GM18861 (cell line): ENCODE measurements at regions not wholly inside any gene's neighbourhood (a gene's known extent, or its start where the extent isn't known, plus 50 kb on each side); places are given as distances from the start of the nearest gene placed in this dataset.
"Not testable (repeated sequence)": the region's sequence is repeated elsewhere in the genome, so short reads cannot be mapped to it uniquely, and the experiment has no call there.

Experiments
- ATAC-seq: cut with Tn5 transposase; IDR thresholded peaks from one replicate; pipeline ENCODE4 v1.9.1; 2021; ENCODE audit not compliant: unreplicated experiment

DNA sequence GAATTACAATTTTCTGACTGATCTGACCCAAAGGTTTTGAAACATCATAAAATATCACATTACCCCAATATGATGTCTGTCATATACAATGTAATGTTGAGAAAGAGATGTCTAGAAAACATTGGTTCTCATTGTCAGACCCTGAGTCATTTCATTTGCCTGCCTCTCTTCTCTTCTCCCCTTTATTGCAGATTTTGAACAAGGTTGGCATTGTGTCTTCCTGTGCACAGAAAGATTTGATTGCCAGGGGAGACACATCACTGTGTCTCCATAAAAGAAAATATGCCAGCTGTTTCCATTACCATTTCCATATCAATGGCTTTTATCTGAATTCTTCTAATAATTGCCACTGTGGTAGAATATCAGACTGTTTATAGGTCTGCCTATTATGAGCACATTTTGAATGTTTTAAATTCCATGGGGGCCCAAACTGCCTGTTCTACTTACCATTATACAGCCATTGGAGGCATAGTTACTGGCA, 65.6 kb downstream of the IFI44 start:
- no peak for ATAC-seq

DNA sequence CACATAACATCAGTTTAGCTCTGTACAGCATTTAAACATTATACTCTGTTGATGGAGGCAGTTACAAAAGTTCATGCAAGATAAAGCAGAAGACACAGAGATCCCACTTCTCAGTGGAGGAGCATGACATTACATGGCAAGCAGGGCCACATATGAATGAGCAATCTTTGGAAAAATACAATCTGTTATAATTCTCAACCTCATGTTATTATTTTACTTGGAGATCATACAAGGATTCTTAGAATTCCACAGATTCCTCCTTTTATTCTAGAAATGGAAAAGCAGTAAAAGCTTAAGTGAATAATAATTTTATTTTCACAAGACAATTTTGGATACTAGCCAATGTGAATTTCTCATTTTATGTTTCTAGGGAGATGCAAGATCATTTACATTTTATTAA, 66.6 kb downstream of the IFI44 start:
- no peak for ATAC-seq

DNA sequence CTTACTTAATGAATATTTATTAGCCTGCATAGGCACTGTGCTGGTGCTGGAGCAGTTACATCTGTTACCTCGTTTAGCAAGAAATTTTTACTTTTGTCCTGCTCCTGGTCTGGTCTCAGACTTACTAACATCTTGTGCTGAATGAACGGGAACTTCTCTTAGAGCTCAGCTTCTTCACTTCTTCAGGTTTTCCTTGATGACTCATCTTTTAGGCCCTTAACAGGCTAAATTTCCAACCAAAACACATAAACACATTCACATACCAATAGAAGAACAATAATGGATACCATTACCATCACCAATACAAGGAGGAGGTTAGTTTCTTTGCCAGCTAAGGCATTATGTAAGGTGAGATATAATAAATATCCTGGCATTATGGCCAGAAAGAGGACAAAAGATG, 68.9 kb downstream of the IFI44 start:
- no peak for ATAC-seq

DNA sequence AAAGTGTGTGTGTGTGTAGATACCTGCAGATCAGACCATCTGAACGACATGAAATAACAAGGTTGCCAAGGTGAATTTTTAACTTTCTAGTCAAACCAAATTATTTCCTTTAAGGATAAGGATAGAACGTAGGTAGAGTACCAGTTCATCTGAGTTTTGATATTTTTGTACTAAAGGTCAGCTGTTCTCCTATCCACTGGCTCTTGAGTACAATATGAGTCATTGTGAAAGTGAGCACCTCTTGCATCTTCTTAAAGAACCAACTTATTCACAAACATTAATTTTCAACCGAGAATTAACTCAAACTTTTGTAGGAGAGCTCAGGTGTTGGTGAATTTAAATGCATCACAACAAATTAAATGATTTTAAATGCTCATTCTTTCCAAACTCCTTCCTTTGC, 71.5 kb downstream of the IFI44 start:
- ATAC-seq = peak; percentile 79

DNA sequence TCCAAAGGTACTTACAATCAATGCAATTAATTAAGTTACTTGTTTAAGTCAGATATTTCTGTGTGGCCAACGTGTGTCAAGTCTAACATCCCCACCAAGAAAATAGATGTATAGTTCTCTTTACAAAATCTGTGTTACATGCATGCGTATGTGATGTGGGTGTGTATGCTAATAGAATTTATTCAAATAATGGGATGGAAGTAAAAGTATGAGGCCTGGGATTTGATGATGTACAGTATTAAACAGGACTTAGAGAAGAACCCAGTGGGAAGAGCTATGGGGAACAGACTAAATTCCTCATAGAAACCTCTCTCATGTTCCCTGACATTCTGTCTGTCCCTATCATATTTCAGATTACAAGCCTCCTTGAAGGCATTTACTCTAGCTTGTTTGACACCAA, 72.5 kb downstream of the IFI44 start:
- no peak for ATAC-seq

DNA sequence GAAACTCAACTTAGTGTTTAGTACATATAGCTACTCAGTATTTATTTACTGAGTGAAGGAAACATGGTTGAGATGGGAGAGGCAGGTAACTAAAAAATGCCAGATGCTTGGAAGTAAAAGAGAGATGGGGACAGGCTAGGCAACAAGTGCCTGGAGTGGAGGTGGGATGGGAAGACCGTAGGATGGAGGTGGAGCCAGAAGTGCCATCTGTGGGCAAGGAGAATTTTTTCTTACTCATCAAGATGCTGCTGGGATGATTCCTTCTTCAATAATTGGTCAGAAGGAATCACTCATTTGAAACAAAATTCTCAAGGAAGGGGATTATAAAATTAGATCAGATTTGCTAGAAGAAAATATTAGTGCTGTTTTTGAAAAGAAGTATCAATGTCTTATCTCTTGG, 72.9 kb downstream of the IFI44 start:
- no peak for ATAC-seq

DNA sequence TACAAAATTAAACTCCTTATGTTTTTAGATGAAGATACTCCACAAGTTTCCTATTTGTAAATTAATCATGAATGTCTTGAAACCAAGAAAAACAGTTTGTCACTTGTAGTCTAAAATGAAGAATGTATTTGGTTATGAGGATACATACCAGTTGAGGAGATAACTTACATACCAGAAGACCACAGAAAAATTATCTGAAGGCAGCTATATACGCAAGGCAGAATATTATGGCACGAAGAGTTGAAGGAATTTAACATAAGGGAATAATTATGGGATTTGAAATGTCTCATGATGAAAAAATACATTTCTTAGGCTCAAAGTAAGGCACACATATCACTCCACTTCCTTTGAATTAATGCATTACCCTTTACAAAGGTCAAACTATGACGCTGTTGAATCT, 73.3 kb downstream of the IFI44 start:
- no peak for ATAC-seq

DNA sequence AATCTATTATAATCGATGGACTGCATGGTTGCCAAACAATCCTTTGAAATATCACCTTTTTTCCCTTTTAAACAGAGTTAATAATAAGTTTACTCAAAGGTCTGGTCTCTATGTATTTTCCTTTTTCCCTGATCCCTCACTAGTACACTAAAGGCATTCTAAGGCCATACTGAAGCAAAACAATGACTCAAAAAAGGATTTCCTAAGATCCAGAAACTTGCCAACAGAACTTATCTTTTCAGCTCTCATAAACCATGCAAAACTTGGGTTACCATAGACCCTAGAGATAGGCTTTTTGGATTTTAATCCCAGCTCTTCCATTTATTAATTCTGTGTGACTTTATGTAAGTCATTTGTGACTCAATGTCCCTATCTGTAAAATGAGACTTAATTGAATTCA, 77.1 kb downstream of the IFI44 start:
- no peak for ATAC-seq

DNA sequence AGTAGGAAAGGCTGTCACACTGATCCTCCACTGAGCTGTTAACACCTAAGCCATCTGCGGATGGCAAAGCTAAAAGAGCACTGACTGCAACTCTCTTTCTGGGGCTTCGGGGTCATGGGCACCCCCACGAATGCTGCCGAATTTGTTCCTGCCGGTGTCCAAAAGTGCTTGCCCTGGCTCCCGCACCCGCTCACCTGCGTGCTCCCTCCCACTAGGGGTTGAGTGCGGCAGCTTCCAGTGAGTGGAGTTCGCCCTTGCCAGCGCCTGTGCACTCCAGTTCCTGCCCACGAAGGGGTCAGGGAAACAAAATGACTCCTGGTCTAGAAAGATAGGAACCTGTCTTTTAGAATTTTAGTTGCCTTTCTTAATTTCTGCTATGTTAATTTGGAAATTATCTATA, 78.7 kb downstream of the IFI44 start:
- ATAC-seq = no peak

DNA sequence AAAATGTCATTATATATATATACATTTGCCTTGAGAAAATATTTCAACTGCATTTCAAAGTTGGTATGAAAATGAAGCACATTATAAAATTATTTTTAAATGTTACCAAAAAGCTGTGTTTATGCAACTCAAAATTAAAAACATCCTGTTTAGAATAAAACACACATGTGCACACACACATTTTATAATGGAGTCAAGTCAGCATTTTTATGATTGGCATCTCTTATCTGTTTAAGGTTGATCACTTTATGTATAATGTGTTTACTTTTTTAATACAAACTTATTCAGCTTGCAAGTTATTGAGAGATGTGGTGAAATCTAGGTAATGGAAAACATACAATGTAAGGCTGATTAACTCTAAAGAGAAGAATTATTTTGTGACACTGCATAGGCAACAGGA, 80.4 kb downstream of the IFI44 start:
- ATAC-seq = no peak

DNA sequence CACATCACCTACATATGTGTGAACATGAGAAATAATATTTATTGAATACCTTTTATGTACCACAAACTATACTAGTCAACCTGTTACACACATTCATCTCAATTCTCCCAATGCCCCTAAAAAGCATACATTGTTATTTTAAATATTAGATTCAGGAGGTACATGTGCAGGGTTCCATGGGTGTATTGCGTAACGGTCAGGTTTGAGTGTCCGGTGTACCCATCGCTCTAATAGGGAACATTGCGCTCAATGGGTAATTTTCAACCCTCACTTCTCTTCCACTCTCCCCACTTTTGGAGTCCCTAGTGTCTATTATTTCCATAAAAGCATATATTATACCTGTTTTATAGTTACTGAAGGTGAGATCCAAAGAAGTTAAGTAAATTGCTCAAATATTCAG, 82.0 kb downstream of the IFI44 start:
- no peak for ATAC-seq

DNA sequence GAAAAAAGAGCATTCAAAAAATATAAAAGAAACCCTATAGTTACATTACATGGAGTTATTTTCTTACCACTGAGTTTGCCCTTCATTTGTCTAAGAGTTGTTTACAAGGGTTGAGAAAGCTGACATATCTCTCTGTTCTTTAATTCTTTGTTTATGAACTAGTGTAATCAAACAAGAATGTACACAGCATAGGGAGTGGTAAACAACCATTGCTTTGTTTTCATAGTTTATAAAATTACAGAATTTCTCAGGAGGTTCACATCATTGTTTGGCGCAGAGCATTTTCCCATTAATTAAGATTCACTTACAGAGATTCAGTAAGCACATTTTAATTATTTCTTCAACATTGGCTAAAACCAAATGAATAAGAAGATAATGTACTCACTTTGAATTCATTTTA, 87.6 kb downstream of the IFI44 start:
- ATAC-seq = no peak

DNA sequence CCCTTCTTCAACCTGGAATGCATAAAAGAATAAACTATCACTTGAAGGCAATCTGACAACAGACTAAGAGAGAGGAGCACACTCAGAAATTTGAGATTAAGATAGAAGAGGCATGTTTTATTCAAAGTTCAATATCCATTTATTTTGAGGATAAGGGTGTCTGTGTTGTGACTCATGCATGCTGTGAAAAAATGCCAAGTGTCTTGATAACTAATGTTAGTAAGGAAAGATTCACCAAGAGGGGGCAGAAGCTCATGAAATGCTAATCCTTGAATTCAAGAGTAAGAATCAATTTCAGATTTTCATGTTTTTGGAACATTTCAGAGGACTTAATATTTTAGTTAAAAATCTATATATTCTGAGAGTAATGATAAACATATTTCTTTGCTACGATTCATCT, 94.0 kb downstream of the IFI44 start:
- ATAC-seq = no peak

DNA sequence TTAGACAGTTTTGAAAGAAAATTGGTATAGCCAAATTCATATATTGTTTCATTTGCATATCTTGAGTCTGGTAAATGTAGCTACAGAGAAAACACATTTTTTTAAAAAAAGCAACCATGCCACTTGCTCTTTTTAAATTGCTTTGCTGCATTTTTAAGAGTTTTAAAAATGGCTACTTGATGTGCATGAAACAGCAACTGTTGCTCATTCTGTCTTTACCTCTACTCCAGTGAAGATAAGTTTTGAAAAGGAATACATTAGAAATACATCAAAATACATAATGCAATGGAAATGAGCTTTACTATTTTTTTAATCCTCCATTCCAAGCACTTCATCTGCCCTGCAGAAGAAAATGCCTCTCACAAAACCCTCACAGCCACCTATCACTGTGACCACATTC, 95.5 kb downstream of the IFI44 start:
- ATAC-seq = no peak

DNA sequence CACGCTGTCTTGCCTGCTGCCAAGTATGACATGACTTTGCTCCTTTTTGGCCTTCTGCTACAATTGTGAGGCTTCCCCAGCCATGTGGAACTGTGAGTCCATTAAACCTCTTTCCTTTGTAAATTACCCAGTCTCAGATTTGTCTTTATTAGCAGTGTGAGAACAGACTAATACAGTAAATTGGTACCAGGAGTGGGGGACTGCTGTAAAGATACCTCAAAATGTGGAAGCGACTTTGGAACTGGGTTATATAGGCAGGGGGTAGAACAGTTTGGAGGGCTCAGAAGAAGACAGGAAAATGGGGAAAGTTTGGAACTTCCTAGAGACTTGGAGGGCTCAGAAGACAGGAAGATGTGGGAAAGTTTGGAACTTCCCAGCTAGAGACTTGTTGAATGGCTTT, 104.0 kb downstream of the IFI44 start:
- not testable (repeated sequence) for ATAC-seq

DNA sequence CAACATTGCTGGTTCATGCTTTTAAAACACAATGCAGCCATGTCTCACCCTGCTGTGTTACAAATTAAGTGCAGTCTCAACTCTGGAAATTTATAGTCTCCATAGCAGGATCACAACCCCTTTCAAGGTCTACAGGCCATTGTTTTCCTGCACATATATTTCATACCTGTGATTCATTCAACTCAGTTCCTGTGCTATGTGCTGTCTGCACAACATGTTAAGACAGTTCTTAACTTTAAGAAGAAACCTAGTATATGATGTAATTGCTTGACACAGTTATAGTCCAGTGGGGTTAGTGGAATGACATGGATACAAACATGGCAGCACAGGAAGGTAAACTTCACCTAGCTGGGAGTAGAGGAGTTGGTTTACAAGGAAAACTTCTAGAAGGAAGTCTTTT, 106.4 kb downstream of the IFI44 start:
- ATAC-seq = no peak

DNA sequence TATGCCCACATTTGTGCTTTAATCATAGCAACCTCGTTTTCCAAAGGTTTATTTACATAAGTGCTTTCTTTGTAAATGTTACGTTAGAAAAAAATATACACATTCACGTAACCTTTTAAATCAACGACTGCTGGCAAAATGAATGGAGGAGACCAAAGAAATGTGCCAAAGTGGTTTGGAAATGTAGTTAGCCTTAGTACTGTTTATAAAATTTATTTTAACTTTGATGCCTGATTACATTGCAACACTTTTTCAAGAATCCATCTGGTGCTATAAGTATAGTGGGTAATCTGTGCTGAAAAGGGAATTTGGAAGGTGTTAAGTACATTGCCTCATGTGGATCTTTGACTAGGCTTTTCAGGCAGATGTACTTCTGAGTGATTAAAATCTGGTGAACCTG, 108.9 kb downstream of the IFI44 start:
- ATAC-seq = no peak

DNA sequence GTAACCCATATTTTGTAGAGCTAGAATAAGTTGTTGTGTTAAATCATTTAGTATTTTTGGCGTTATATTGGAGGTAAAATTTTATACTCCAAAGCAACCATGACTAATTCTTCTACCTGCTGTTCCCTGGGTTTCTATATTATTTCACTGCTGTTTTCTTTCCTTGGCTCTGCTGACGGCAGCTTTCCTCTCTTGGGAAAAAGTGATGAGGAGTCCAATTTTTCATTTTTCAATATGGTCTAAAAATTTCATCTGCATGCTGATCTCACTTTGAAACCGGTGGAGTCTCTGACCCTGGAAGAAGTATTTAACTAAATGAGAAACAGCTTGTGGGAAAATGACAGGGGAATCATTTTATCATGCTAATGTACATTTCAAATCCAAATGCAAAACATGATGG, 110.2 kb downstream of the IFI44 start:
- ATAC-seq = no peak

DNA sequence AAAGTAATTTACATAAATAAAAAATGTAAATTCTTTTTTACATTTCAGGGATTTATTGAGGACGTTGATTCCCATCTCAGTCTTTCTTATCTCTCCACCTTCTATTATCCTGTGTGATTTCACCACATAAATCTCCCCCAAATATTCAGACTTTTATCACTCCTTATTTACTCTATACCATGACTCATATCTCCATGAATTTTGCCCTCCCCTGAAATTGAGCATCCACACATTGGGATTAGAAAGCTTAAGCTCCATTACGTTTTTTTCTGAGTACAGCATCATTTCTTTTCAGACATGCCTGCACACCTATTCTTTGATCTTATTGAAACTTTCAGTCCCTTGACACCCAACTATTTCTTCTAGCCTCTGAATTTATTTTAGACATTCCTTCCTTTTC, 111.2 kb downstream of the IFI44 start:
- ATAC-seq = no peak

DNA sequence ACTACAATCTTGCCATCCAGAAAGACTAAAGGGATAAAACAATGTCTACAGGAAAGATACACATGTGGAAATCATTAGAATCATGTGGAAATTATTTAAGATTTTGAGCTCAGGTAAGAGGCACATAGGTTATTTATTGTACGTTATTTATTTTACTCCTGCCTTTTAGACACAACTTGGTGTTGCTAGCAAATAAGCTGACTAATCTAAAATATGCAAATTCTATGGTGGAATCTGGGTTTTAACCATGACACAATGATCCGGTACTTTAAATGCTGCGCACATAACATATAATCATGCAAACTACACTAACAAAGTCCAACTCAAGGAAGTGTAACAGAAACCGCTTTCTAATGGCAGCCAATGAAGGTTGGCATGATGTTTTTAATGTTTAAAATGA, 112.5 kb downstream of the IFI44 start:
- ATAC-seq = no peak

DNA sequence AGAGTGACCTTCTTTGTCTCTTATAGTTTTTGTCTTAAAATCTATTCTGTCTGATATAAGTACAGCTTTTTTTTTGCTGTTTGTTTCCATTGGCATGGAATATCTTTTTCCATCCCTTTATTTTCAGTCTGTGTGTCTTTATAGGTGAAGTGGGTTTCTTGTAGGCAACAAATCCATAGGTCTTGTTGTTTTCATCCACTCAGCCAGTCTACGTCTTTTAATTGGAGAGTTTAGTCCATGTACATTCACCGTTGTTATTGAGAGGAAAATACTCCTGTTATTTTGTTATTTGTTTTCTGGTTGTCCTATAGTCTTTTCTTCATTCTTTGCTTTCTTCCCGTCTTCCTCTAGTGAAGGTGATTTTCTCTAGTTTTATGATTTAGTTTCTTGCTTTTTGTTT, 115.9 kb downstream of the IFI44 start:
- no peak for ATAC-seq

DNA sequence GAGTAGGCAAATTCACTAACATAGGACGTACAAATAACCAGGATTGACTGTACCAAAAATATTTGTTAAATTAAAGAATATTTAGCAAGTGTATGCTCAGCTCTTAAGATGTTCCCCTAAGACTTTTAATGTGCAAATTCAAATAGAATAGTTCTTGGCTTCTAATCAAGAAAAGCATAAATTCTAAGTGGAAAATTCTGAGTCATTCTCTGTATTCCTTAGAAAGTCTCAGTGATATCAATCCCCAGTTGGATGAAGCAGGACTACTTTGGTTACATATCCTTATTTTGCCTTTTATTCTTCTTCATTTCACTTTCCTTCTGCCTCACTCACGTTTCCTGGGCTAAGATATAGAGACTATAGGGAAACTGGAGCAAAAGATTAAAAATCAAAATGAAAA, 130.2 kb downstream of the IFI44 start:
- ATAC-seq = no peak

DNA sequence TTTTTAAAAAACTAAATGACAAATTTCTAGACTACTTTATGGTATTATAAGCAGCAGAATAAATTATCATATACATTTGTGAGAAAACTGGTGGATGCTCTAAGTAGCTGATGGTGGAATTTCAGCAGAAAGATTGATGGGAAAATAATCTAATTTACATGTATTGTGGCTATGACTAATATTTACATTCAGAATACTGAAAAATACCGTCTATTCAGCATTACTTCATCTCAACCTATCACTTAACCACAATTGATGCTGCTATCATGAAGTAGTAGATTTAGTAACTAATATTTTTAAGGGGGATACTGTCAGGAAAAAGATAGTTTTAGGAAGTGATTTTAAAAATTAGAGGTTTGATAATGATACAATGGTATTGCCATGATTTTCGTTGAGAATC, 137.9 kb downstream of the IFI44 start:
- no peak for ATAC-seq

DNA sequence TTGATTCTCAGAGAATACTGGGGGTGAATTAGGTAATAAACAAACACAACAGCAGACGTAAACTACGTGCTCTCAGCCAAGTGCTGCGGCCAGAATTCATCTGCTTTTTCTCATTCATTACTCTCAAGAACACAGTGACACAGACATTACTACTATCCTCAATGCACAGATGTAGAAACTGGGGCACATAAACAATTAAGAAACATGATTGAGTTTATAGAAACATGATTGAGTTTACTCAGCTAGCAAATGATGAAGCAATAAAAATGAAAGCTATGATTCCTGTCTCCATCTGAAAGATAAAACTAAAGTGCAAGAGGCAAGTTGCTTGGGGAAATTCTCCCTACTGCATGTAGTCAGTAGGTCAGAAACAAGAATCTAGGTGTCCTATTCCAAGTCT, 140.5 kb downstream of the IFI44 start:
- no peak for ATAC-seq
